ENCODE measurements at regions not wholly inside any gene's neighbourhood (a gene's known extent, or its start where the extent isn't known, plus 50 kb on each side); places are given as distances from the start of the nearest gene placed in this dataset.

- no peak for DNase-seq
These were observed 412.4 kb downstream of the CTTN start for GRCh38 chr11:70810681-70811080.

DNA sequence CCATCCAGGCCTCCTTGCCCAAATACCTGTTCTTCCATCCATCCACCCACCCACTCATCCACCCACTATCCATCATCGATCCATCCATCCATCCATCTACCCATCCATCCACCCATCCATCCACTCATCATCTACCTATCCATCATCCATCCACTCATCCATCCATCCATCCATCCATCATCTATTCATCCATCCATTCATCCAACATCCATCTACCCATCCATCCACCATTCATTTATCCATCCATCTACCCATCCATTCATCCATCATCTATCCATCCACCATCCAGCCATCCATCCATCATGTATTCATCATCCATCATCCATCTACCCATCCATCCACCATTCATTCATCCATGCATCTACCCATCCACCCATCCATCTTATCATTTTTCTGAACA lies 413.2 kb downstream of the CTTN start:
- no peak for DNase-seq

DNA sequence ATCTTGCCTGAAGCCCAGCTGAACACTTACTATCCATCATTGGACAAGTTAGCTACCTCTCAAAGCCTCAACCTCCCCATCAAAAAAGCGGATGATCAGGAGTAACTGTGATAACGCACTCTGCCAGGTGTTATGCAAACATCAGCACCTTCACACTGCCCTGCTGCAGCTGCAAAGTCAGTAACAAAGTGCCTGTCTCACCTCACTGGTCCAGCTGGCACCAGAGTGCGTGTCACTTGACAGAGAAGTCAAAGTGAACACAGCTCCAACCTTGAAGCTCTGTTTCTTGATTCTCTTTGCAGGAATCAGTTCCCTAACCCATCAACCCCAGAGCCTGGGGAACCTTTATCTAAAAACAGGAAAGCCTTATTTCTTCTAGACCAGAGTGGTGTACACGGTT lies 413.6 kb downstream of the CTTN start:
- no peak for DNase-seq

DNA sequence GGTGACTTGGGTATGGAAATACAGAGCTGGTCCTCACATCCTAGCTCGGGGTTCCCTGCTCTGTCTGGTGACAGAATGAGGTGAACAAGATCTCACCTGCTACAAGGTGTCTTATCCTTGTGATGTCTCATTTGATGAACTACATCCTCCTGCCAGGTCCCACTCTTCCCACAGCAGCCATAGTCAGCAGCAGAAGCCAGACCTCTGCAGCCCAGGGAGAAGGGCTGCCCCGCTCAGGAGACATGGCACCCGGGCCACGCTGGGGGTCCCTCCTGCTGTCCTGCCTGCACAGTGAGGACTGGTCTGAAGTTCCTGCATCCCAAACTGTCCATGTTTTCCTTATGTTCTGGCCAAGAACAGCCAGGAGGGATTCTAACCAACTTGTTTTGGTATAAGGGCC lies 414.1 kb downstream of the CTTN start:
- DNase-seq: no peak

DNA sequence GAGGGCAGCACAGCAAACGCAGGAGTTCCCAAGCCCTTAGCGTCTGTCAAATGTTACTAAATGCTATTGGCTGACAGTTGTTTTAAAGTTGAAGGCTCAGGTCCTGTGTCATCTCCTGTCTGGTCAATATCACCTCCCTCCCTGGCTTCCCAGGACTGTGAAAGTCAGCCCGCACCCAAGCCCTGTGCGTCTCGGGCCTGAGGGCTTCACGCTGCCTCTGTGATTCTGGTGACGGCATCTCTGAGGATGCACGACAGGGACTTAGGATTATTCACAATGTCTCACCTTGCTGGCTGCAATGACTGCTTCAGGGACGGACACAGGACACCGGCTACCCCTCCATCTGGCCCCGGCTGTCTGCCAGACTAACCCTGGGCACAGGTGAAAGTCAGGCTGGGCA lies 415.3 kb downstream of the CTTN start:
- DNase-seq: no peak

DNA sequence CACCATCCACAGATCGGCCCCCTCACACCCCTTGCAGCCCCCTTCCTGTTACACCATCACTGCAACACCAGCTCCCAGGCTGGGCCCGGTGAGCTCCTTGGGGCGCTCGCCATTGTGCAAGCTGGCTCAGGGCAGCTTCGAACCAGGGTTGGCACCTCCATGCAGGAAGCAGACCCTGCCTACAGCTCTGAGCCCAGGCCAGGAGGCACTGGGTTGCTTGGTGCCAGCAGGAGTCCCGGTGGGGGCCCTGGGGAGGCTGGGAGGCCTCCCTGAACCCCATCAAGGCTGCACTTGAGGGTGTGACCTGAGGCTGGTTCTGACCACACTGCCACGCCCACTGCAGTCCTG lies 417.1 kb downstream of the CTTN start:
- no peak for DNase-seq

GRCh38 chr11:70816156-70816678 lies 417.9 kb downstream of the CTTN start:
- DNase-seq: no peak

DNA sequence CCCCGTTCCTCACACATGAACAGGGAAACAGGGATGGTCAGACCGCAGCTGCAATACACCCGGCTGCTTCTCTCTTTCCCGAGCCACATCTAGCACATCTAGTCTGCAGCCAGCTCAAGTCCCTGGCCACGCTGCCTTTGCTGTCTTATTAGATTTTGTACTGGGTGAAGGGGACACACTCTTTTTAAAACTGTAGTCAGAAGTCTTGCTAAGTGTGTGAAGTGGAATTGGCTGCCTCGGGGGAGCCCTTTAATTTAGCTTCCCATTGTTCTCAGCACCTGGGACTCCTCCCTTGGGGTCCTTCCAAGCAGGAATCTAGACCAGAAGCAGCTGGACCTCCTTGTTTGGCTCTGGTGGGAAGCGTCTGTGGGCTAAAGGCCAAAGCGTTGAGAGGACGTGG lies 420.0 kb downstream of the CTTN start:
- no peak for DNase-seq

- no peak for DNase-seq
These were observed 420.7 kb downstream of the CTTN start for GRCh38 chr11:70819022-70819421.

DNA sequence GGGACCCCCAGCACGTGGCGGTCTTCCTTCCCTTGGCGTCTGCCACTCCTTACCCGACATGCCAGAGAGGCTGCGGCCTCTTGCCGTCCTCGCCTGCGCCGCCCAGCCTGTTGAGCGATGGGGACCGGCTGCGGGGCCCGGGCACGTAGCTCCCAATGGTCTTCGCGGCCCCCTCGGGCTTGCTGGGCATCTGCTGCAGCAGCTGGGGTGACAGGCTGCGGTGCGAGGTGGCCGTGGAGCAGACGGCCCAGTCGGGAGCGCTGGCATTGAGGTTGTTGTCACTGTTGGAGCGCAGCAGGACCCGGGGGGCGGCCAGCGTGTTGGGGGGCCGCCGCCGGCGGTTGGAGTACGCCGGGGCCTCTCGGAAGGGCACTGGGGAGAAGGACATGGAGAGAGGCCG lies 422.0 kb downstream of the CTTN start:
- DNase-seq: no peak

GRCh38 chr11:70820712-70821111 lies 422.4 kb downstream of the CTTN start:
- no peak for DNase-seq

DNA sequence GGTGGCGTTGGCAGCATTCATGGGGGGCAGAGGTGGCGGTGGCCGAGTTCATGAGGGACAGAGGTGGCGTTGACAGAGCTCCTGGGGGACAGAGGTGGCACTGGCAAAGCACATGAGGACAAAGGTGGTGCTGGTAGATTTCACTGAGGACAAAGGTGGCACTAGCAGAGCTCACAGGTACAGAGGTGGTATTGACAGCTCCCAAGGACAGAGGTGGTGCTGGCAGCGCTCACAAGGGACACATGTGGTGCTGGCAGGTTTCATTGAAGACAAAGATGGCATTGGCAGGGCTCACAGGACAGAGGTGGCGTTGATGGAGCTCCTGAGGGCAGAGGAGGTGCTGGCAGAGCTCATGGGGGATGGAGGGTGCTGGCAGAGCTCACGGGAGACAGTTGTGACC lies 425.4 kb downstream of the CTTN start:
- DNase-seq: no peak

DNA sequence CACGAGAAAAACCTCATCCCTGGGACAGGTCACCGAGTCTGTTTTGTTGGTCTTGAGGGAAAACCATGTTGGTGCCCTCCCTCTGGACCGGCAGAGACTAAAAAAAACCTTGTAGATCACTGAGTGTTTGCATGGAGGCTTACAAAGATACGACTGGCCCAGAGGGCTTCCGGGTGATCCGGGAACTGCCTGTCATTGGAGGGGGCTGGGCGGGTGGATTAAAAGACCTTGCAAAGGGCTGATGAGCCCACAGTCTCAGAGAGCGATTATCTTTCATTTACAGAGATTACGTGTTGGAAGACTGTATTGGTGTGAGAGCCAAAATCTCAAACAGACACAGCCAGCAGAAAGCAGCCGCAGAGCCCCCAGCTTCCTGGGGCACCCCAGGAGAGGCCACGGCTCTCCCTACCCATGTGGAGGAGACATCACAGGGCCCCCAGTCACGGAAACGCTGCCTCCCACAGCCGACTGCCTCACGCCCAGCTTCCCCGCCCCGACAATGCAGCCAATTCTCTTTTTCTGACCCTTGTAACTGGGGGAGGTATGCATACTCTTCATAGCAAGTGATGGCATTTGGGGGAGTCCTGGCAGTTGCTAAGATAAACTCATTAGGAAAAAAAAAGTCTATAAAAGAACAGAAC lies 426.4 kb downstream of the CTTN start:
- no peak for DNase-seq

- DNase-seq: no peak
These were observed 426.4 kb downstream of the SHANK2 start for GRCh38 chr11:70825893-70826540.

DNA sequence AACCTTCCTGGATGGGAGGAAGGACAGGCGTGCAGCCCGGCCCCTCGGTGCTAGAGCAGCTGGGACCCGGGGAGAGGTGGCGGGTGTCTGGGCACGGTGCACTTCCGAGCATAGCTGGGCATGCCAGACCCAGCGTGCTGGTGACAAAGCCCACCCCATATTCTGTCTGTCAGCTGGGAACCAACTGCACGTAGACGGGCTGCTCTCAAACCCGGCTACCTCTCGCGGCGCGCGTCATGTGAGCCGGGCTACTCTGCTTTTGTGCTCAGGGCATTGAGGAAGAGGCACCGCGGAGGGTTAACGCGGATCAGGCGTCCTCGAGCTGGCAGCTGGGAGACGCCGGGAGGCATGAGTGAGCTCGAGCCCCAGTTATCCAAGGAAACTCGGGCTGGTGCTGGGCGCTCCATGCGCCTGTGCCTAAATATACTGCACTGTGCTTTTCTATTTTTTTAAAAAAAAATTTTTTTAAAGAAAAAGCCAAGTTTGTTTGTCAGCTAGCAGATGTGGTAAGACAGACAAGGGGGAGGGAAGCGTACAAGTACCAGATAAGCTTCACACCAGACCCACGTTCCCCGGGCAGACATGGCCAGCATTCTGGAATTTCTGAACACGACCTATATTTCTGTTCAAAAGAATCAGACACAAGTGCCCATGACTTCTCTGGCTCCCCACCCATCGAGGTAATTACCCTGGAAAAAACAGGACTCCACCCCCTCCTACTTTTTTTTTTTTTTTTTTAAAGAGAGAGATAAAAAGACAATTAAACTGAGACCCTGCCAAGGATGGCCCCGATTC lies 425.6 kb downstream of the SHANK2 start:
- DNase-seq: peak; percentile 3

GRCh38 chr11:70828593-70829082 lies 423.7 kb downstream of the SHANK2 start:
- DNase-seq: no peak

- no peak for DNase-seq
These were observed 423.1 kb downstream of the SHANK2 start for GRCh38 chr11:70829134-70829885.

- no peak for DNase-seq
These were observed 422.5 kb downstream of the SHANK2 start for GRCh38 chr11:70829886-70830272.

- DNase-seq: no peak
These were observed 419.4 kb downstream of the SHANK2 start for GRCh38 chr11:70833011-70833410.

- DNase-seq: no peak
These were observed 418.8 kb downstream of the SHANK2 start for GRCh38 chr11:70833554-70833953.

DNA sequence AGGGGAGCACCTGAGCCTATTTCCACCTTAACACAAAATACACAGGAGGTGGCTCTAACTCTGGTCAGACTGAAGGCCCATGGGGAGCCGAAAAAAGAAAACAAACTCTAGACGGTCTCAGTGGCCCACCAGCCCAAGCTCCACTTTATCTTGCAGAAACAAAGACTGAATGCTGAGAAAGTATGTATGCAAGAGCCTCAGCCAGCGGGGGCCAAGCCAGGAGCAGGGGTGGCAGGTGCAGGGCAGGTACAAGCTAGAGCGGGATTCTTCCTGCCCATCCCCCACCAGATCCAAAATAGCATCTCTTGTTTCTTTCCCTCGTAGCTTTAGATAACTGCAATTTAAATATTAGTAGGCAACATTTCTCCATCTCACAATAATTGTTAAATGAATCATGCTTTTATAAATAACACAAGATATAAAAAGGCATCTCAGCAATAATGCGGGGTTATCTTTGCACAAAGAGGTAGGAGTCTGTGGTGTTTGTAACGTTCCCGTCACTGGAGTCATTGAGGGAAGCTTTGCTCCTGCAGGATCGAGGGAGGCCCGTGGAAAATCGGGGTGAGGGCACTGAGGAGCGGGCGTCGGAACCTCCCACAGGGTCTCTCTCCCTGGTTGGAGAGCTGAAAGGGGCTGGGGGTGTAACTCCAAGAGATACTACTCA lies 418.0 kb downstream of the SHANK2 start:
- no peak for DNase-seq

- DNase-seq: no peak
These were observed 417.3 kb downstream of the SHANK2 start for GRCh38 chr11:70834984-70835560.
